A673 (cell line): ENCODE measurements at regions not wholly inside any gene's neighbourhood (a gene's known extent, or its start where the extent isn't known, plus 50 kb on each side); places are given as distances from the start of the nearest gene placed in this dataset.

Experiments used
- BruUV-seq: library from RNA; stranded (reverse); fragments of 400-500 nt; replicated peaks from 2 replicates; lab custom pipeline; 2021; lab: Mats Ljungman, UMichigan
- CTCF ChIA-PET: fragments of 300-600 bp; sonication (Branson Sonifier 250); formaldehyde crosslinking; loops from one replicate; lab custom pipeline; 2022; ENCODE audit warnings: antibody characterized with exemption; lab: Charles Lee
- POLR2A ChIA-PET: fragments of 300-600 bp; sonication (Branson Sonifier 250); formaldehyde crosslinking; loops from one replicate; lab custom pipeline; 2022; ENCODE audit warnings: antibody characterized with exemption; ENCODE audit not compliant: low non-redundant PET; lab: Charles Lee
- DNase-seq: peaks from one replicate; pipeline ENCODE4 v3.0.0-alpha.2; 2015; ENCODE audit warnings: low spot score
- H3K27ac ChIP-seq: fragments of 200-600 bp; sonication (generic); 2 replicates; pipeline ENCODE4 v1.5.1; 2016; ENCODE audit warnings: mixed run types, low read depth, mild to moderate bottlenecking, mixed read lengths, antibody characterized with exemption, low read length; ENCODE audit not compliant: poor library complexity, severe bottlenecking
- H3K27me3 ChIP-seq: fragments of 200-600 bp; sonication (generic); replicated peaks from 2 replicates; pipeline ENCODE4 v1.6.1; 2017; ENCODE audit warnings: mixed run types, low read depth, mild to moderate bottlenecking, mixed read lengths, antibody characterized with exemption, low read length; ENCODE audit not compliant: insufficient read depth, poor library complexity
- H3K36me3 ChIP-seq: fragments of 200-600 bp; sonication (generic); 2 replicates; pipeline ENCODE4 v1.6.1; 2016; ENCODE audit warnings: mixed run types, mild to moderate bottlenecking, mixed read lengths, antibody characterized with exemption, low read length; ENCODE audit not compliant: insufficient read depth, poor library complexity, severe bottlenecking
- H3K4me1 ChIP-seq: fragments of 200-600 bp; sonication (generic); 2 replicates; pipeline ENCODE4 v1.6.1; 2017; ENCODE audit warnings: mixed run types, mild to moderate bottlenecking, mixed read lengths, antibody characterized with exemption, low read length; ENCODE audit not compliant: insufficient read depth, poor library complexity, severe bottlenecking
- H3K4me3 ChIP-seq: fragments of 200-600 bp; sonication (generic); 2 replicates; pipeline ENCODE4 v1.5.1; 2016; ENCODE audit warnings: low read depth, mixed run types, mild to moderate bottlenecking, mixed read lengths, low read length; ENCODE audit not compliant: poor library complexity, severe bottlenecking
- H3K9me3 ChIP-seq: fragments of 200-600 bp; sonication (generic); 2 replicates; pipeline ENCODE4 v1.6.1; 2016; ENCODE audit warnings: mixed run types, low read depth, mild to moderate bottlenecking, mixed read lengths, antibody characterized with exemption, low read length; ENCODE audit not compliant: poor library complexity, severe bottlenecking
- EZH2 ChIP-seq: fragments of 200-600 bp; sonication (generic); IDR thresholded peaks from 2 replicates; pipeline ENCODE4 v1.6.1; 2017; ENCODE audit warnings: borderline replicate concordance, low read depth, mild to moderate bottlenecking, mixed read lengths, antibody characterized with exemption, low read length; ENCODE audit not compliant: poor library complexity, severe bottlenecking
- intact Hi-C: fragments of 100-400 bp; cut with micrococcal nuclease; formaldehyde crosslinking; loops from one replicate; pipeline ENCODE4 v1.10.0; 2022; ENCODE audit not compliant: unreplicated experiment
- TF ChIP-seq, protein P1 (sequence below): fragments of 300-800, 200-600 bp; sonication (generic); conservative IDR thresholded peaks from 2 replicates; pipeline ENCODE4 v1.5.1; 2017; ENCODE audit warnings: low read depth, mild to moderate bottlenecking, antibody characterized with exemption, low read length, moderate library complexity, mixed read lengths

DNA sequence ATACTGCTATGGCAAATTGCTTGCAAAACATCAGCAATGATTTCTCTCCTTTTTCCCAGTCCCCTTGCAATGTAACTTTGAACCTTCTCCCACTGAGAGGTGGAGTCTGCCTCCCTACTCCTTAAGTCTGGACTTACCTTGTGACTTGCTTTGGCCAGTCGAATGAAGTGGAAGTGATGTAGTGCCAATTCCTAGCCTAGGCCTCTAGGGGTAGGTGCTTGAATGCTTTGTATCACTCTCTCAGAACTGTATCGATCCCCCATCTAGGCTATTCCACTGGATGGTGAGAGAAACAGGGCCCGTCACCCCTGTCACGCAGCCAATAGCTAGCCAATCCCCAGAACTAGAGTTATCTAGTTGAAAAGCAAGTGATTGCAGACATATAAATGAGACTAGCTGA, 238.6 kb downstream of the BTBD3 start:
- CTCF ChIA-PET: no interaction called here
- intact Hi-C loops: no loop called here
- no peaks in the 10 kb centered on the region for H3K9me3 ChIP-seq
- no peaks in the 10 kb centered on the region for H3K27me3 ChIP-seq
- no peak overlapping the region for H3K27ac ChIP-seq
- no peak overlapping the region for H3K4me3 ChIP-seq
- DNase-seq: no peak
- no peaks in the 10 kb centered on the region for H3K36me3 ChIP-seq
- BruUV-seq: no TSS peak
- TF ChIP-seq EZH2: no peak
- TF ChIP-seq, protein P1, sequence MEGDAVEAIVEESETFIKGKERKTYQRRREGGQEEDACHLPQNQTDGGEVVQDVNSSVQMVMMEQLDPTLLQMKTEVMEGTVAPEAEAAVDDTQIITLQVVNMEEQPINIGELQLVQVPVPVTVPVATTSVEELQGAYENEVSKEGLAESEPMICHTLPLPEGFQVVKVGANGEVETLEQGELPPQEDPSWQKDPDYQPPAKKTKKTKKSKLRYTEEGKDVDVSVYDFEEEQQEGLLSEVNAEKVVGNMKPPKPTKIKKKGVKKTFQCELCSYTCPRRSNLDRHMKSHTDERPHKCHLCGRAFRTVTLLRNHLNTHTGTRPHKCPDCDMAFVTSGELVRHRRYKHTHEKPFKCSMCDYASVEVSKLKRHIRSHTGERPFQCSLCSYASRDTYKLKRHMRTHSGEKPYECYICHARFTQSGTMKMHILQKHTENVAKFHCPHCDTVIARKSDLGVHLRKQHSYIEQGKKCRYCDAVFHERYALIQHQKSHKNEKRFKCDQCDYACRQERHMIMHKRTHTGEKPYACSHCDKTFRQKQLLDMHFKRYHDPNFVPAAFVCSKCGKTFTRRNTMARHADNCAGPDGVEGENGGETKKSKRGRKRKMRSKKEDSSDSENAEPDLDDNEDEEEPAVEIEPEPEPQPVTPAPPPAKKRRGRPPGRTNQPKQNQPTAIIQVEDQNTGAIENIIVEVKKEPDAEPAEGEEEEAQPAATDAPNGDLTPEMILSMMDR: no peak
- H3K4me1 ChIP-seq: no peaks in the 10 kb centered on the region
- POLR2A ChIA-PET: no interaction called here

GRCh38 chr20:12159261-12159660, 241.6 kb downstream of the BTBD3 start:
- Histone ChIP-seq H3K27ac (no peak overlapping the region), H3K4me3 (no peak overlapping the region), H3K27me3 (no peaks in the 10 kb centered on the region), H3K9me3 (no peaks in the 10 kb centered on the region), H3K36me3 (no peaks in the 10 kb centered on the region), H3K4me1 (no peaks in the 10 kb centered on the region)
- CTCF ChIA-PET: no interaction called here
- intact Hi-C loops: no loop called here
- POLR2A ChIA-PET: no interaction called here
- TF ChIP-seq, protein P1: no peak
- no peak for DNase-seq
- no TSS peak for BruUV-seq

DNA sequence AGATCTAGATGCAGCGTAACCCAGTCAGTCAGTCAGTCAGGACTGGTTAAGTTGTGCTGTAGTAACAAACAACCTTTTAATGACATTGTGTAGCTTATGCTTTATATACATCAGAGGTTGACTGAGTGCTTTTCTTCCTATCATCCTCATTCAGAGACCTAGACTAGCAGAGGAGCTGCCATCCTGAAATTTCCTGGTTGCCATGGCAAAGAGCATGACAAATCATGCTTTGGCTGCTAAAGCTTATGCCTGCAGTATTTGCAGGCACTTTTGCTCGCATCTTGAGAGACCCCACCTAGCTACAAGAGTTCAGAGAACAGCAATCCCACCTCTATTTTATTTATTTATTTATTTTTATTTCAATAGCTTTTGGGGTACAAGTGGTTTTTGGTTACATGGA, 244.0 kb downstream of the BTBD3 start:
- Histone ChIP-seq H3K9me3 (no peaks in the 10 kb centered on the region), H3K27ac (no peak overlapping the region), H3K4me1 (no peaks in the 10 kb centered on the region), H3K36me3 (no peaks in the 10 kb centered on the region), H3K4me3 (no peak overlapping the region), H3K27me3 (no peaks in the 10 kb centered on the region)
- CTCF ChIA-PET: no interaction called here
- no peak for DNase-seq
- POLR2A ChIA-PET: no interaction called here
- intact Hi-C loops: no loop called here
- no peak for TF ChIP-seq EZH2
- TF ChIP-seq, protein P1: no peak
- BruUV-seq: no TSS peak
